ENCODE measurements at regions not wholly inside any gene's neighbourhood (a gene's known extent, or its start where the extent isn't known, plus 50 kb on each side); places are given as distances from the start of the nearest gene placed in this dataset.

DNA sequence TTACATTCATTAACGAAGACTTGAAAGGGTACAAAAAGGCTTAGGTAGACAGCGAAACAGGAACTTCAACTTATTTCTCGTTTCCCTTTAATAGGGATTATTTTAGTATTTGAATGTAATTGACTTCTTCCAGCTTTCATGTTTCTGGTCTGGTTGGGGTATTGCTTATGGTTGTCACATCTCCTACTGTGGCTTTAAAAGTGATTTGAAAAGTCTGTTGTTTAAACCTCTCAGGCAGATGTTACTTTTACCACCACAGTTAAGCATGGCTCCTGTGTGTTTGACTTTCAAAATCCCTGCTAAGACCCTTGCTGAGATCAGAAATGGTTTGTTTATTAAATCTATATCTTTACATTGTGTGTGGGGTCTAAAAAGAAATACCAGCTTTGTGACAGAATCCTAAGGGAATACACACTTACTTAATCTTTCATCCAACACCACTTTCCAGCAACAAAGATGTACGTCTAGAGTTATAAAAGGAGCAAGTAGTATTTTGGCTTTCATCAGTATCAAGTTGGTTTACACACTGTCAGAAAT lies 661.2 kb downstream of the FAT4 start (continued):
- TF ChIP-seq, protein P1, sequence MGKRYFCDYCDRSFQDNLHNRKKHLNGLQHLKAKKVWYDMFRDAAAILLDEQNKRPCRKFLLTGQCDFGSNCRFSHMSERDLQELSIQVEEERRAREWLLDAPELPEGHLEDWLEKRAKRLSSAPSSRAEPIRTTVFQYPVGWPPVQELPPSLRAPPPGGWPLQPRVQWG (CRISPR knock-in tag; IDR thresholded peaks at IDR 0.05; ENCODE audit: borderline replicate concordance, low read depth) = no peak
- TF ChIP-seq ZNF598 (CRISPR knock-in tag; IDR thresholded peaks at IDR 0.05; ENCODE audit: borderline replicate concordance) = no peak
- TF ChIP-seq TBX2 (CRISPR knock-in tag; IDR thresholded peaks at IDR 0.05; ENCODE audit: borderline replicate concordance) = no peak
- TF ChIP-seq KDM4B (CRISPR knock-in tag; IDR thresholded peaks at IDR 0.05) = no peak

DNA sequence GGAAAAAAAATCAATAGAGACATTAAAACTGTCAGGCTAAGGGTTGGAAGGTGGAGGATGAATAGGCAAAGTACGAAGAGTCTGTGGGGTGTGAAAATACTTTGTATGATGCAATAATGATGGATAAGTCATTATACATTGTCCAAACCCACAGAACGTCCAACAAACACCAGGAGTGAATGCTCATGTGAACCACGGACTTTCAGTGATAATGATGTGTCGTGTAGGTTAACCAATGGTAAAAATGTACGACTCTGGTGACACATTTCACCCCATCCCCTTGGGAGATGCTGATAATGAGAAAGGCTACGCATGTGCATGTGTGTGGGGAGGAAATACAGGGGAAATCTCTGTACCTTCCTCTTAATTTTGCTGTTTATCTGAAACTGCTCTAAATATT lies 665.2 kb downstream of the FAT4 start:
- Histone ChIP-seq H3K27ac (ENCODE audit: extremely low read length, insufficient read depth, low read length) (no peak overlapping the region), H2AFZ (ENCODE audit: low read length) (no peak overlapping the region), H3K27me3 (ENCODE audit: control insufficient read depth in 1 of 2, insufficient read depth in 2 of 2, low read length in 2 of 2) (no peaks in the 10 kb centered on the region), H3K9me3 (ENCODE audit: low read length) (no peaks in the 10 kb centered on the region), H3K4me3 (replicated peaks in 1 of 3; ENCODE audit: insufficient read depth in 1 of 3, low read depth in 2 of 3, low read length in 3 of 3) (no peak overlapping the region), H3K4me2 (ENCODE audit: low read depth, low read length) (no peak overlapping the region), H3K9ac (ENCODE audit: insufficient read depth, low read depth, low read length) (no peak overlapping the region), H3K79me2 (ENCODE audit: insufficient read depth, low read length) (no peaks in the 10 kb centered on the region), H4K20me1 (ENCODE audit: insufficient read depth, low read length) (no peaks in the 10 kb centered on the region), H3K36me3 (replicated peaks in 1 of 2; ENCODE audit: control insufficient read depth in 1 of 2, insufficient read depth in 2 of 2, low read length in 2 of 2) (no peaks in the 10 kb centered on the region), H3K4me1 (ENCODE audit: insufficient read depth, low read length) (no peaks in the 10 kb centered on the region)
- no TSS peak for BruUV-seq (replicated peaks)
- ATAC-seq (no peak), DNase-seq (ENCODE audit: low spot score) (no peak), FAIRE-seq (no peak)
- WGBS (ENCODE audit: low lambda C conversion rate) = 16% methylated on average over 6 of the region's 6 CpGs
- TF ChIP-seq POGZ (CRISPR knock-in tag; IDR thresholded peaks at IDR 0.05) (no peak), CEBPB (IDR thresholded peaks at IDR 0.05; ENCODE audit: borderline replicate concordance, low read depth, low read length) (peak; percentile 29; the same call in 1 of the 2 replicates), ZNF607 (CRISPR knock-in tag; IDR thresholded peaks at IDR 0.05; ENCODE audit: borderline replicate concordance) (no peak), ATF7 (IDR thresholded peaks at IDR 0.05) (peak; percentile 51), ATF7 (CRISPR knock-in tag; IDR thresholded peaks at IDR 0.05) (no peak)
- intact Hi-C loops (cut with micrococcal nuclease; ENCODE audit: unreplicated experiment) = no loop called here
- CTCF ChIA-PET (ENCODE audit: low intra/inter-chr PET ratio, low total read pairs) = no interaction called here
- in situ Hi-C loops (cut with HindIII; ENCODE audit: extremely low pct_ligation_motif_present, low pct_unique_long_range_greater_than_20kb) = loop anchor here (10.0 kb wide), 1 partner anchor 665 kb away; the partner anchor contains the start of gene FAT4
- POLR2A ChIA-PET = no interaction called here
